HG03442 (cell line): ENCODE measurements at regions not wholly inside any gene's neighbourhood (a gene's known extent, or its start where the extent isn't known, plus 50 kb on each side); places are given as distances from the start of the nearest gene placed in this dataset.

Experiments
- ATAC-seq: cut with Tn5 transposase; IDR thresholded peaks from one replicate; pipeline ENCODE4 v1.9.1; 2021; ENCODE audit warnings: mild to moderate bottlenecking, moderate library complexity; ENCODE audit not compliant: unreplicated experiment

GRCh38 chr11:131295986-131296385 lies 74.4 kb upstream of the NTM start:
- ATAC-seq: no peak

GRCh38 chr11:131297441-131297840 lies 73.0 kb upstream of the NTM start:
- no peak for ATAC-seq

- no peak for ATAC-seq
Observed at GRCh38 chr11:131299598-131300438, 70.6 kb upstream of the NTM start.

- no peak for ATAC-seq
Observed at GRCh38 chr11:131300439-131300717, 70.0 kb upstream of the NTM start.

- ATAC-seq: no peak
Observed at GRCh38 chr11:131301306-131301705, 69.1 kb upstream of the NTM start.

GRCh38 chr11:131302836-131303235 lies 67.6 kb upstream of the NTM start:
- no peak for ATAC-seq

- no peak for ATAC-seq
Observed at GRCh38 chr11:131303611-131304119, 66.8 kb upstream of the NTM start.

- ATAC-seq: no peak
Observed at GRCh38 chr11:131305005-131305404, 65.4 kb upstream of the NTM start.

- no peak for ATAC-seq
Observed at GRCh38 chr11:131307506-131307905, 62.9 kb upstream of the NTM start.

GRCh38 chr11:131309776-131310175 lies 60.6 kb upstream of the NTM start:
- ATAC-seq: no peak

- no peak for ATAC-seq
Observed at GRCh38 chr11:131311776-131312514, 58.5 kb upstream of the NTM start.
